Fibroblast of the aortic adventitia (primary cell): ENCODE measurements at regions not wholly inside any gene's neighbourhood (a gene's known extent, or its start where the extent isn't known, plus 50 kb on each side); places are given as distances from the start of the nearest gene placed in this dataset.

Experiments
- DNase-seq: peaks from one replicate; pipeline ENCODE4 v3.0.0-alpha.2; 2010; ENCODE audit warnings: low read depth
- H3K4me3 ChIP-seq: 2 replicates; pipeline ENCODE4 v1.5.1; 2011; ENCODE audit warnings: low read depth, mild to moderate bottlenecking, control low read depth, low read length, moderate library complexity
- CTCF ChIP-seq: IDR thresholded peaks from 2 replicates; pipeline ENCODE4 v1.5.1; 2011; ENCODE audit warnings: mild to moderate bottlenecking, low read length, control low read depth, inconsistent platforms; ENCODE audit not compliant: insufficient read depth

DNA sequence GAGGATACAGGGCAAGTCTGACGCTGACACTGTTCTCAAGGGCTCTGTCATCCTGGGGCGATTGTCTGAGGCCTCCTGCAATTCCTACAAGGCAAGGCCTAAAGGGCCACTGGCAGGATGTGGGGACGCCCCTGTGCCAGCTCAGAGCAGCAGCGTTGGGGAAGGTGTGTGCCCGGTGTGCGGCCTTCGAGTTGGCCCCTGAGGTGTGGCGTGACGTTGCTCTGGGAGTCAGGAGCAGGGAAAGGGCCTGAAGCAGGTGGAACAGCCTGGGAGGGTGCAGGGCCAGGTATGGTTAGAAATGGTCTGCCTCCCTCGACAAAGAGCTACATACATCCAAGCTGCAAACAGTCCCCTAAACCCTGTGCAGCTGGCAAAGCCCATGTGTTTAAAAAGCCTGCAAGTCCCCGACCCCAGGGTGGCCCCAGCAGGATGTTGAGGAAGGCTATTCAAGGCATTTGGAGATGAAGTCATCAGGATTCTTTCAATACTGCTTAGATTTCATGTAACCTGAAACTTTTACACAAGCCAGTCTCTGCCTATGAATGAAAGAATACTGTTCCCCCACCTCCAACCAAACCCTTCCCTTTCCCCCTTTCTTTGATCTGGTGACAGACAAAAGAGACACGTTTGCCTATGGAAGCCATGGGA lies 142.5 kb upstream of the TNS3 start:
- TF ChIP-seq CTCF, result no peak
- H3K4me3 ChIP-seq, result no peak overlapping the region
- peak; percentile 69 for DNase-seq

GRCh38 chr7:47722126-47722525 lies 140.2 kb upstream of the TNS3 start:
- no peak for DNase-seq
- no peak overlapping the region for H3K4me3 ChIP-seq
- TF ChIP-seq CTCF, result no peak

- H3K4me3 ChIP-seq, result no peak overlapping the region
- TF ChIP-seq CTCF, result no peak
- DNase-seq, result no peak
Measured at GRCh38 chr7:47721670-47722069, 139.8 kb upstream of the TNS3 start.

DNA sequence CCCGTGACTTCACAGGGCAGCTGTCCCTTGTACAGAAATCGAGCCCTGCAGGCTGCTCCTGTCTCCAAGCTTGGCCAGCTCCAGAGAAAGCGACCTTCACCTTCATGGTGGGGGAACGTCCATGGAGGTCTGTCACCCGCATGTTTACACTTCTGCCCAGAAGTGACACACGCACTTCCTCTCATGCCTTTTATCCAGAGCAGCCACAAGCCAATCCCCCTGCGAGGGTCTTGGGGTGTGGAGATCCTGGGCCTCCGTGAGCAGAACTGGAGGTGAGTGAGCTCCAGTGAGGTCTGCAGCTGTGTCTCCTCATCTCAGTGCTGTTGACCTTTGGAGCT lies 139.0 kb upstream of the TNS3 start:
- no peak overlapping the region for H3K4me3 ChIP-seq
- TF ChIP-seq CTCF, result no peak
- DNase-seq, result no peak

DNA sequence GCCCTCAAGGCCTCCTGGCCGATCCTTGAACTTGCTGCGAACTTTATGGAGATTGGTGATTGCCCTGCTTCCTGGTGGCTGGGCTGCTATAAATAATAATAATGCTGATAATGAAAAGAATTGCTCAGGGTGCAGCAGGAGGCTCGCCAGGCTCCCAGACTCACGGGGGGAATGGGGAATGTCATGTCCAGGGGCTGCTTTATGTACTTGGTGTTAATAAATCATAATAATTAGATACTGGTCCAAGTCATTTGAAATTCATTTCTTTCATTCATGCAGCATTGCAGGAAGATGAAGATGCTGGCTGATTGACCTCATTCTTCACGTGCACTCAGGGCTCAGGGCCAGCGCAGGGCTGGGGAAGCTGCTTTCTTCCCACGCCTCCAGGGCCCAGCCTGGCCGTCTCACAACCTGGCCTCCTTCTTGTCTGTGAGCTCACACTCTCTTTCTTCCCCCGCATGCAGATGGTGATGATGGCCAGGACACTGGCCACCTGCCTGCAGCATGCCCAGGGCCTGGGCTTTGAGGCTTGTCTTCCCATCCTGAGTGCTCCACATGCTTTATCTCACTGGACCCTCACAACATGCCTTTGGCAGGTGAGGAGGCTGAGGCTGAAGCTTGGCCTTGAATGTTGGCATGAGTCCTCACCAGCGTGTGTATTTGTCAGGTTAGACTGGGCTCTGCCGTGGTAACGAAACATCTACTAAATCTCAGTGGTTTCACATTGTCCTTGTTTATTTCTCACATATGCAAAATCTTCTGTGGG lies 138.4 kb upstream of the TNS3 start:
- no peak overlapping the region for H3K4me3 ChIP-seq
- no peak for TF ChIP-seq CTCF
- DNase-seq, result peak; percentile 70

DNA sequence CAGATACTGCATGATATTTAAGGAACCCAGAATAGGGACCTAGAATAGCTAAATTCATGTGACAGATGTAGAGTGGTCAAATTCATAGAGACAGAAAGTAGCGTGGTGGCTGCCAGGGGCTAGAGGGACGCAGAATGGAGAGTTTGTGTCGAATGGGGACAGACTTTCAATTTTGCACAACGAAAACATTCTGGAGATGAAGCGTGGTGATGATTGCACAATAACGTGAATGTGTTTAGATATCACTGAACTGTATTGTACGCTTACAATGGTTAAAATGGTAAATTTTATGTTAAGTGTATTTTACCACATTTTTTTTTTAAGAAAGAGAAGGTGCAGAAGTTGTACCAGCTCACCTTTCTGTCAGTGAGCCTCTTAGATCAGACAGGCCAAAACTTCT lies 137.8 kb upstream of the TNS3 start:
- no peak for DNase-seq
- no peak overlapping the region for H3K4me3 ChIP-seq
- TF ChIP-seq CTCF, result no peak
